ENCODE measurements at regions not wholly inside any gene's neighbourhood (a gene's known extent, or its start where the extent isn't known, plus 50 kb on each side); places are given as distances from the start of the nearest gene placed in this dataset.

DNA sequence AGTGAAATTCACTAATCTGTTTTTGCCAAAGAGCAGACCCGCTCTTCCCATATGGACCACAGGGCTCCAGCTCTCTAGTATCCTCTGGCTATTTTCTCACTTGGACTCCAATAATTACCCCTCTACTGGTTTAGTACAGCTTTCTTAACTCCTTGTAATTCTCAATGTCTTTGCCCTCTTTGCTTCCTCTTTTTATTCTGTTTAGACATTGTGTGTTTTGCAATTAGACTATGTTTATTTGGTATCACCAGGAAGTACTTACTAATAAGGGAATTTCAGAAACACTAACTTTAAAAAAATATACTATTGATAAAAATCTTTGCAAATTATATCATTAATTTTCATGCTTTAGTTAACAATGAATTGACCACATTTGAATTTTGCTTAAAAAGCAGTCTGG, 111.6 kb upstream of the OBI1 start:
- no peak overlapping the region for H3K4me3 ChIP-seq (ENCODE audit: control insufficient read depth, low read depth, low read length)
- no peak for DNase-seq (ENCODE audit: low read depth)
- TF ChIP-seq CTCF (IDR thresholded peaks at IDR 0.05; ENCODE audit: control insufficient read depth, insufficient read depth, low read depth, low read length, missing control alignments) = no peak

- no peak for TF ChIP-seq CTCF (IDR thresholded peaks at IDR 0.05; ENCODE audit: control insufficient read depth, insufficient read depth, low read depth, low read length, missing control alignments)
- no peak for DNase-seq (ENCODE audit: low read depth)
- no peak overlapping the region for H3K4me3 ChIP-seq (ENCODE audit: control insufficient read depth, low read depth, low read length)
Measured at GRCh38 chr13:78768950-78769349, 110.0 kb upstream of the OBI1 start.

DNA sequence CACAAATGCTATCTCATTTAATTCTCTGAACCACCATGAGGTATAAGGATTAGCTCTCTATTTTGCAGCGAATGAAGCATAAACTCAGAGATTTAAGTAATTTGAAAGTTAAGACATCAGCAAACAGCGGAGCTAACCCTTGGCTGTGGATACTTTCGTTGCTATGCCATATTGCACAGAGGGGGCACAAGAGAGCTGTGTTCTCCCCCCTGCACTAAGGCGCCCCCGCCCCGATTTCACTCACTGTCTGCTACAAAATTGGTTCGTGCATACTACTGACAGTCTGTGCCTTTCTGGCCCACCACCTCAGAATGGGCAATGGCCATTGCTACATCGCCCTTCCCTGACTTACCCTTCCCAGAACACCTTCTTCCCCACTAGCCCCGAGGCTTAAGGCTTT, 105.7 kb upstream of the OBI1 start:
- no peak for DNase-seq (ENCODE audit: low read depth)
- no peak overlapping the region for H3K4me3 ChIP-seq (ENCODE audit: control insufficient read depth, low read depth, low read length)
- no peak for TF ChIP-seq CTCF (IDR thresholded peaks at IDR 0.05; ENCODE audit: control insufficient read depth, insufficient read depth, low read depth, low read length, missing control alignments)

- no peak overlapping the region for H3K4me3 ChIP-seq (ENCODE audit: control insufficient read depth, low read depth, low read length)
- no peak for TF ChIP-seq CTCF (IDR thresholded peaks at IDR 0.05; ENCODE audit: control insufficient read depth, insufficient read depth, low read depth, low read length, missing control alignments)
- no peak for DNase-seq (ENCODE audit: low read depth)
Measured at GRCh38 chr13:78762825-78763224, 103.9 kb upstream of the OBI1 start.

DNA sequence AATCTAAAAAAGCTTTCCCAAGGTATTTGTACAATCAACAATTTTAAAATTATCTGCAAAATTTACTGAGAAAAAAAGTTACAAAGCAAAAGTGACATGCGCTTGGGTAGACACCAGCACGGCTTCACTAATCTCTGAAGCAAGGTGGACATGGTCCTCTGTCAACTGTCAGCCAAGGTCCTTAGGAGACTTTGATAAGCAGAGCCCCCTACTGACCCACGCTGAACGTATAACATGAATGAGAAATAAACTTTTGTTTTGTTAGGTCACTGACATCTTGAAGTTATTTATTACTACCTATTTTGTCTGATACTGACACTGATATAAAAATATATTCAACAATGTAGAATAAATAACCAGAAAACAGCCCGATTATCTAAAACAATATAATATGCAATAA, 100.7 kb upstream of the OBI1 start:
- no peak for TF ChIP-seq CTCF (IDR thresholded peaks at IDR 0.05; ENCODE audit: control insufficient read depth, insufficient read depth, low read depth, low read length, missing control alignments)
- H3K4me3 ChIP-seq (ENCODE audit: control insufficient read depth, low read depth, low read length) = no peak overlapping the region
- DNase-seq (ENCODE audit: low read depth) = no peak

GRCh38 chr13:78758549-78758948, 99.6 kb upstream of the OBI1 start:
- no peak for DNase-seq (ENCODE audit: low read depth)

More at GRCh38 chr13:78758549-78758948, 99.6 kb upstream of the OBI1 start:
- TF ChIP-seq CTCF (IDR thresholded peaks at IDR 0.05; ENCODE audit: control insufficient read depth, insufficient read depth, low read depth, low read length, missing control alignments) = no peak
- H3K4me3 ChIP-seq (ENCODE audit: control insufficient read depth, low read depth, low read length) = no peak overlapping the region
